Liver (tissue), 8 donors: ENCODE measurements at regions not wholly inside any gene's neighbourhood (a gene's known extent, or its start where the extent isn't known, plus 50 kb on each side); places are given as distances from the start of the nearest gene placed in this dataset.

ENCODE experiments used
- DNase-seq: peaks from one replicate; pipeline ENCODE4 v3.0.0-alpha.2; 2017; ENCODE audit warnings: low spot score
- H3K27ac ChIP-seq, 2 donors: one replicate each; pipeline ENCODE4 v1.7.0; 2013; ENCODE audit warnings: inconsistent platforms in 2 of 2, low read length in 2 of 2, control low read depth in 1 of 2, low read depth in 1 of 2, mild to moderate bottlenecking in 1 of 2
- H3K27me3 ChIP-seq, 4 donors: one replicate each; pipeline versions ENCODE4 v1.6.1 to v1.7.0; 2013; ENCODE audit warnings: low read length in 3 of 4, inconsistent platforms in 1 of 4, mild to moderate bottlenecking in 1 of 4, moderate library complexity in 1 of 4; ENCODE audit not compliant: control insufficient read depth in 4 of 4, insufficient read depth in 4 of 4
- H3K36me3 ChIP-seq, 4 donors: one replicate each; pipeline versions ENCODE4 v1.6.1 to v1.7.0; 2013; ENCODE audit warnings: low read length in 3 of 4, mild to moderate bottlenecking in 3 of 4, low read depth in 1 of 4, moderate library complexity in 1 of 4; ENCODE audit not compliant: control insufficient read depth in 4 of 4, insufficient read depth in 3 of 4
- H3K4me1 ChIP-seq, 4 donors: one replicate each; pipeline versions ENCODE4 v1.6.1 to v1.7.0; 2013; ENCODE audit warnings: low read length in 3 of 4, mild to moderate bottlenecking in 3 of 4, moderate library complexity in 1 of 4; ENCODE audit not compliant: control insufficient read depth in 4 of 4, insufficient read depth in 4 of 4
- H3K4me3 ChIP-seq, 3 donors: one replicate each; pipeline versions ENCODE4 v1.6.1 to v1.7.0; 2013; ENCODE audit warnings: low read length in 3 of 3, control low read depth in 1 of 3, low read depth in 1 of 3, mild to moderate bottlenecking in 1 of 3
- H3K9ac ChIP-seq, 2 donors: one replicate each; pipeline ENCODE4 v1.7.0; 2013; ENCODE audit warnings: low read length in 2 of 2, mild to moderate bottlenecking in 2 of 2, moderate library complexity in 2 of 2, control low read depth in 1 of 2, low read depth in 1 of 2
- H3K9me3 ChIP-seq, 4 donors: one replicate each; pipeline versions ENCODE4 v1.6.1 to v1.7.0; 2013; ENCODE audit warnings: low read length in 3 of 4; ENCODE audit not compliant: control insufficient read depth in 4 of 4
- ATF3 ChIP-seq: IDR thresholded peaks from 2 replicates; pipeline ENCODE4 v1.6.1; 2016; ENCODE audit warnings: antibody characterized with exemption
- CTCF ChIP-seq: fragments of 150-350 bp; IDR thresholded peaks from 2 replicates; pipeline ENCODE4 v1.5.1; 2017; ENCODE audit warnings: improper control_type of control experiment, low read depth, low read length; ENCODE audit not compliant: missing input control
- EGR1 ChIP-seq, 2 donors: IDR thresholded peaks; 2 replicates each; pipeline ENCODE4 v1.6.1; 2016 to 2018; ENCODE audit warnings: antibody characterized with exemption in 2 of 2, low read depth in 2 of 2
- FOXA1 ChIP-seq: IDR thresholded peaks from 2 replicates; pipeline ENCODE4 v1.6.1; 2016; ENCODE audit warnings: antibody characterized with exemption
- FOXA2 ChIP-seq: IDR thresholded peaks from 2 replicates; pipeline ENCODE4 v1.6.1; 2016; ENCODE audit warnings: antibody characterized with exemption
- GABPA ChIP-seq, 2 donors: IDR thresholded peaks in 1 of 2; conservative IDR thresholded peaks in 1 of 2; 2 replicates each; pipeline ENCODE4 v1.6.1; 2016; ENCODE audit warnings: antibody characterized with exemption in 2 of 2, mild to moderate bottlenecking in 1 of 2, moderate library complexity in 1 of 2
- HNF4A ChIP-seq, 2 donors: conservative IDR thresholded peaks; 2 replicates each; pipeline ENCODE4 v1.6.1; 2016; ENCODE audit warnings: antibody characterized with exemption in 2 of 2, mild to moderate bottlenecking in 2 of 2
- HNF4G ChIP-seq: IDR thresholded peaks from 2 replicates; pipeline ENCODE4 v1.6.1; 2016; ENCODE audit warnings: antibody characterized with exemption
- JUND ChIP-seq, 2 donors: IDR thresholded peaks; 2 replicates each; pipeline ENCODE4 v1.6.1; 2016; ENCODE audit warnings: antibody characterized with exemption in 2 of 2
- MAX ChIP-seq: IDR thresholded peaks from 2 replicates; pipeline ENCODE4 v1.6.1; 2016; ENCODE audit warnings: antibody characterized with exemption
- NR2F2 ChIP-seq: IDR thresholded peaks from 2 replicates; pipeline ENCODE4 v1.6.1; 2016; ENCODE audit warnings: antibody characterized with exemption
- RAD21 ChIP-seq, 2 donors: IDR thresholded peaks; 2 replicates each; pipeline ENCODE4 v1.6.1; 2016; ENCODE audit warnings: antibody characterized with exemption in 2 of 2, mild to moderate bottlenecking in 2 of 2
- REST ChIP-seq: IDR thresholded peaks from 2 replicates; pipeline ENCODE4 v1.6.1; 2016; ENCODE audit warnings: antibody characterized with exemption, mild to moderate bottlenecking
- RXRA ChIP-seq, 2 donors: IDR thresholded peaks; 2 replicates each; pipeline ENCODE4 v1.6.1; 2017 to 2018; ENCODE audit warnings: antibody characterized with exemption in 2 of 2, mild to moderate bottlenecking in 1 of 2
- SP1 ChIP-seq: IDR thresholded peaks from 2 replicates; pipeline ENCODE4 v1.6.1; 2018; ENCODE audit warnings: antibody characterized with exemption, mild to moderate bottlenecking
- TAF1 ChIP-seq: conservative IDR thresholded peaks from 2 replicates; pipeline ENCODE4 v1.6.1; 2016; ENCODE audit warnings: antibody characterized with exemption, mild to moderate bottlenecking
- YY1 ChIP-seq: IDR thresholded peaks from 2 replicates; pipeline ENCODE4 v1.6.1; 2016; ENCODE audit warnings: antibody characterized with exemption, mild to moderate bottlenecking
- ZBTB33 ChIP-seq: IDR thresholded peaks from 2 replicates; pipeline ENCODE4 v1.6.1; 2016; ENCODE audit warnings: antibody characterized with exemption
- WGBS: extraction: QIAGEN DNeasy Blood & Tissue Kit; methylation state at CpG from one replicate; pipeline ENCODE4 v1.1.7; 2013; 5-methylcytosine and 5-hydroxymethylcytosine counted together
- donor health status: healthy.
- donor health status: healthy.
- donor health status: healthy.
- donor health status: healthy.
- donor health status: healthy.

- Histone ChIP-seq H3K9ac (no peak overlapping the region), H3K4me1 (no peaks in the 10 kb centered on the region), H3K9me3 (no peaks in the 10 kb centered on the region), H3K27ac (no peak overlapping the region), H3K27me3 (peaks cover 0 to 3% (median 0%) of the 10 kb centered on the region in 4 donors), H3K4me3 (no peak overlapping the region), H3K36me3 (no peaks in the 10 kb centered on the region)
- DNase-seq = no peak
- no peak for TF ChIP-seq NR2F2
- TF ChIP-seq TAF1 = no peak
- TF ChIP-seq RXRA (IDR thresholded peaks at IDR 0.05) = no peak
- TF ChIP-seq REST = no peak
- TF ChIP-seq HNF4G = no peak
- TF ChIP-seq JUND (IDR thresholded peaks at IDR 0.05) = no peak
- TF ChIP-seq EGR1 (IDR thresholded peaks at IDR 0.05; ENCODE audit: low read depth in 2 of 2) = no peak
- TF ChIP-seq RAD21 (IDR thresholded peaks at IDR 0.05) = no peak
- TF ChIP-seq HNF4A (conservative IDR thresholded peaks at IDR 0.05) = no peak
- no peak for TF ChIP-seq CTCF
- TF ChIP-seq MAX = no peak
- TF ChIP-seq ZBTB33 = no peak
- no peak for TF ChIP-seq FOXA1
- no peak for TF ChIP-seq GABPA (IDR thresholded peaks at IDR 0.05 in 1 of 2, conservative IDR thresholded peaks at IDR 0.05 in 1 of 2)
- TF ChIP-seq YY1 = no peak
- TF ChIP-seq FOXA2 = no peak
- TF ChIP-seq SP1 = no peak
- TF ChIP-seq ATF3 = no peak
Observed at GRCh38 chr5:102595332-102595731, 96.5 kb upstream of the SLCO6A1 start.

GRCh38 chr5:102596113-102596512, 97.3 kb upstream of the SLCO6A1 start:
- WGBS = 71% methylated on average over 3 of the region's 3 CpGs
- Histone ChIP-seq H3K9me3 (no peaks in the 10 kb centered on the region), H3K4me1 (no peaks in the 10 kb centered on the region), H3K27ac (no peak overlapping the region), H3K36me3 (no peaks in the 10 kb centered on the region), H3K27me3 (peaks cover 0 to 3% (median 0%) of the 10 kb centered on the region in 4 donors), H3K4me3 (no peak overlapping the region), H3K9ac (no peak overlapping the region)
- no peak for DNase-seq
- TF ChIP-seq RAD21 (IDR thresholded peaks at IDR 0.05) = no peak
- no peak for TF ChIP-seq REST
- no peak for TF ChIP-seq CTCF
